Neural progenitor cell (in vitro differentiated cells): ENCODE measurements at regions not wholly inside any gene's neighbourhood (a gene's known extent, or its start where the extent isn't known, plus 50 kb on each side); places are given as distances from the start of the nearest gene placed in this dataset.

Experiments used
- DNase-seq: peaks from one replicate; pipeline ENCODE4 v3.0.0-alpha.2; 2016; ENCODE audit warnings: low spot score
- H2AFZ ChIP-seq: fragments of 200-600 bp; sonication (generic); replicated peaks from 2 replicates; pipeline ENCODE4 v1.6.1; 2016; ENCODE audit warnings: antibody characterized with exemption
- H3F3A ChIP-seq: fragments of 200-600 bp; sonication (generic); 2 replicates; pipeline ENCODE4 v1.6.1; 2016; ENCODE audit warnings: antibody characterized with exemption, low read depth
- H3K27ac ChIP-seq: fragments of 200-600 bp; sonication (generic); 2 replicates; pipeline ENCODE4 v1.5.1; 2016; ENCODE audit warnings: mild to moderate bottlenecking
- H3K27me3 ChIP-seq: fragments of 200-600 bp; sonication (generic); 2 replicates; pipeline ENCODE4 v1.6.1; 2016; ENCODE audit warnings: mild to moderate bottlenecking, moderate library complexity
- H3K36me3 ChIP-seq: fragments of 200-600 bp; sonication (generic); 2 replicates; pipeline ENCODE4 v1.5.1; 2016
- H3K4me1 ChIP-seq: fragments of 200-600 bp; sonication (generic); 2 replicates; pipeline ENCODE4 v1.6.1; 2016; ENCODE audit warnings: mixed run types
- H3K4me2 ChIP-seq: fragments of 200-600 bp; sonication (generic); 2 replicates; pipeline ENCODE4 v1.6.1; 2016
- H3K4me3 ChIP-seq: fragments of 200-600 bp; sonication (generic); 2 replicates; pipeline ENCODE4 v1.5.1; 2016
- H3K79me2 ChIP-seq: fragments of 200-600 bp; sonication (generic); 2 replicates; pipeline ENCODE4 v1.6.1; 2016; ENCODE audit warnings: low read depth
- H3K9ac ChIP-seq: fragments of 200-600 bp; sonication (generic); 2 replicates; pipeline ENCODE4 v1.6.1; 2016
- H3K9me3 ChIP-seq: fragments of 200-600 bp; sonication (generic); 2 replicates; pipeline ENCODE4 v1.5.1; 2016; ENCODE audit warnings: low read depth
- H4K20me1 ChIP-seq: fragments of 200-600 bp; sonication (generic); 2 replicates; pipeline ENCODE4 v1.6.1; 2016; ENCODE audit warnings: low read depth
- H3K27ac Mint-ChIP-seq: 3 replicates; pipeline ENCODE4 v1.8.0; 2021; ENCODE audit warnings: mixed read lengths
- H3K27me3 Mint-ChIP-seq: 2 replicates; pipeline ENCODE4 v1.8.0; 2022; ENCODE audit warnings: low read depth, mild to moderate bottlenecking, inconsistent platforms, moderate library complexity, mixed read lengths; ENCODE audit not compliant: insufficient read depth
- H3K36me3 Mint-ChIP-seq: 3 replicates; pipeline ENCODE4 v1.8.0; 2021; ENCODE audit warnings: mixed read lengths
- H3K4me1 Mint-ChIP-seq: 3 replicates; pipeline ENCODE4 v1.8.0; 2021; ENCODE audit warnings: mixed read lengths
- H3K4me3 Mint-ChIP-seq: 3 replicates; pipeline ENCODE4 v1.8.0; 2021; ENCODE audit warnings: mild to moderate bottlenecking, moderate library complexity, mixed read lengths
- H3K9me3 Mint-ChIP-seq: 3 replicates; pipeline ENCODE4 v1.8.0; 2020; ENCODE audit warnings: mixed read lengths
- CTCF ChIP-seq: fragments of 200-600 bp; sonication (generic); IDR thresholded peaks from 2 replicates; pipeline ENCODE4 v1.5.1; 2017; ENCODE audit warnings: antibody characterized with exemption, mild to moderate bottlenecking
- EZH2 ChIP-seq: fragments of 200-600 bp; sonication (generic); IDR thresholded peaks from 2 replicates; pipeline ENCODE4 v1.6.1; 2017; ENCODE audit warnings: antibody characterized with exemption, mild to moderate bottlenecking, moderate library complexity
- EZH2phosphoT487 ChIP-seq: fragments of 200-600 bp; sonication (generic); IDR thresholded peaks from 2 replicates; pipeline ENCODE4 v1.6.1; 2017; ENCODE audit warnings: antibody characterized with exemption

DNA sequence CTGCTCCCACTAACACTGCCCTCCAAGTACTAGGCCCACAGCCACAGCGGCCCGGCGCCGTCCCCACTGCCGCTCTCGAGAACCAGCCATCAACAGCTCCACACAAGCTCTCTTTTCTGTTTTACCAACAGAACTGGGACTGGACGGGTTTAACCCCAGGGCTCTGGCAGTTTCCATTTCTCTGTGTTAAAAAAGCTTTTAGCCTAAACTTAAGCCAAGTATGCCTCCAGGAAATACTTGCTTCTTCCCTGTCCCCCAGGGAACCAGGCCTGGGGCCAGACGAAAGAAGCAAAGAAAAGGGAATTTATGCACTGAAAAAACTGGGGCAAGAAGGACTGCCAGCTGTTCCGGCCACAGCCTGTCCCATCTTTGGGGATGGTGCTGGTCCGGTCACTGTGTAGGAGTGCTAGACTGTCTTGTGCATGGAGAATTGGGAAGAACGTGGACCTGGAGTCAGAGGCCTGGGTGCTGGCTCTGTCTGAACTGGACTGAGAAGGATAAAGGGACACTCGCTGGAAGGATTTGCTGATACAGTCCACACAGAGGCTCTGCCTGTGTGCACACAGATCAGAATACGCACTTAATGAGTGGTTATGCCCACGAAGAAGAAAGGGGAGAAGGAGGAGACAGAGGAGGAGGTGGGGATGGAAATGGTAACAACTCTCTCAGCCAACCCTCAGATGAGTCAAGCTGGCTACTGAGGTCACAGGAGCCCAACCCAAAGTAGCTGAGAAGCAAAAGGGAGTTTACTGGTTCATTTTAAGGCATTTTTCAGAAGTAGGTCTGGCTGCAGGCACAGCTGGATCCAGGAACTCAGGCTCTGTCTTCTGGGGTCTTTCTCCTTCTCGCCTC lies 254.4 kb upstream of the PMEPA1 start:
- H3K27me3 Mint-ChIP-seq, result peaks cover 11% of the 10 kb centered on the region
- Histone ChIP-seq H2AFZ (no peak overlapping the region), H3K4me1 (no peaks in the 10 kb centered on the region), H4K20me1 (no peaks in the 10 kb centered on the region), H3K27me3 (no peaks in the 10 kb centered on the region), H3K4me3 (no peak overlapping the region), H3K79me2 (no peaks in the 10 kb centered on the region), H3K36me3 (no peaks in the 10 kb centered on the region), H3K9ac (no peak overlapping the region), H3K9me3 (no peaks in the 10 kb centered on the region), H3K4me2 (no peak overlapping the region), H3K27ac (no peak overlapping the region), H3F3A (no peaks in the 10 kb centered on the region)
- TF ChIP-seq CTCF, result no peak
- no peak for TF ChIP-seq EZH2phosphoT487
- TF ChIP-seq EZH2, result no peak
- H3K36me3 Mint-ChIP-seq, result no peaks in the 10 kb centered on the region
- no peak for DNase-seq
- H3K9me3 Mint-ChIP-seq, result no peaks in the 10 kb centered on the region
- H3K27ac Mint-ChIP-seq, result no peak overlapping the region
- peaks cover 8% of the 10 kb centered on the region for H3K4me1 Mint-ChIP-seq
- no peak overlapping the region for H3K4me3 Mint-ChIP-seq

DNA sequence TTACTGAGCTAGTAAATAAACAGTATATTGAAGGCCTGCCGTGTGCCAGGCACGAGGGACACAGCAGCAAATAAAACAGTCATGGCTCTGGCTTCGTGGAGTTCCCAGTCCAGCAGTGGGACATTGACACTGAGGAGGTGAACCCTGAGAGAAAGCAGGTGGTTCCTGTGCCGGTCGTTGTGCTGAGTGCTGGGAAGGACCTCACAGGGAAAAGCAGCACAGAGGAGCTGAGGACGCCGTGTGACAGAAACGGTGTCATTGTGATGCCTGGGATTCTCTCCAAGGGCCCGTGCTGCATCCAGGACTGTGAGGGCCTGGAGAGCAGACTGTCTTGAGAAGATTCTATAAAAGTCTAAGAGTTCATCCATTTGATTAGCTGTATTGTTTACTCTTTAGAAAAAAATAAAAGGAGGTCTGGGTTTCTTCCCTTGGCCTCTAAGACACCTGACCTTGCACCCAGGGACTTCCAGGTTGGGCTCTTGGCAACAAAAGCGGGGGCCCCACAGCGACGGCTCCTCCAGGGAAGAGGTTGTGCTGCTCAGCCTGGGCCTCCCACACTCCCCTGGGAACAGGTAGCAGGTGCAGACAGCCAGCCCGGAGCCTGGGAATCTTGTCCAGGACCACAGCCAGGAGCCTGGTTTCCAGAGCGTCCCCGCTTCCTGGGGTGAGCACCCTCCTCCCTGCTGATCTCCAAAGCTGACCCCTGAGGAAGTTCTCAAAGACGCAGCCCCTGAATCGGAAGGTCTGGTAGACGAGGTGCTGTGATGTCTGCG lies 251.2 kb upstream of the PMEPA1 start:
- Histone ChIP-seq H4K20me1 (no peaks in the 10 kb centered on the region), H3K9me3 (no peaks in the 10 kb centered on the region), H3K4me1 (no peaks in the 10 kb centered on the region), H3K36me3 (no peaks in the 10 kb centered on the region), H3K9ac (no peak overlapping the region), H3K27me3 (no peaks in the 10 kb centered on the region), H3K4me2 (no peak overlapping the region), H3F3A (no peaks in the 10 kb centered on the region), H3K4me3 (no peak overlapping the region), H3K79me2 (no peaks in the 10 kb centered on the region), H2AFZ (no peak overlapping the region), H3K27ac (no peak overlapping the region)
- TF ChIP-seq CTCF (no peak), EZH2phosphoT487 (no peak), EZH2 (no peak)
- no peaks in the 10 kb centered on the region for H3K36me3 Mint-ChIP-seq
- no peak for DNase-seq
- no peak overlapping the region for H3K27ac Mint-ChIP-seq
- peaks cover 21% of the 10 kb centered on the region for H3K4me1 Mint-ChIP-seq
- H3K9me3 Mint-ChIP-seq, result no peaks in the 10 kb centered on the region
- H3K27me3 Mint-ChIP-seq, result peaks cover 11% of the 10 kb centered on the region
- H3K4me3 Mint-ChIP-seq, result no peak overlapping the region

DNA sequence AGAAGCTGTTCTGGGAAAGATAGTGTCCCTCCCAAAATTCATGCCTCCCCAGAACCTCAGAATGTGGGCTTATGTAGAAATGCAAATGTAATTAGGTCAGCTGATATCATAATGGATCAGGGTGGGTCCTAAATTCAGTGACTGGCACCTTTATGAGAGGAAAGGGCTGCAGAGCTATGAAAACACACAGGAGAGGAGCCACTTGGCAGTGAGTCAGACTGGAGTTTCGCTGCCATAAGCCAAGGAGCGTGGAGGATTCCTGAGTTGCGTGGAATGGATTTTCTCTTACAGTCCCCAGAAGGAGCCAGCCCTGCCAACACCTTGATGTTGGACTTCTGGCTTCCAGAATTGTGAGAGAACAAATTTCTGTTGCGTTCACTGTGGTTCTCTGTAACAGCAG lies 249.8 kb upstream of the PMEPA1 start:
- H3K36me3 Mint-ChIP-seq, result no peaks in the 10 kb centered on the region
- no peak overlapping the region for H3K9ac ChIP-seq
- TF ChIP-seq CTCF (no peak), EZH2phosphoT487 (no peak), EZH2 (no peak)
- no peaks in the 10 kb centered on the region for H3K36me3 ChIP-seq
- DNase-seq, result no peak
- no peak overlapping the region for H3K4me3 Mint-ChIP-seq
- H3K27me3 Mint-ChIP-seq, result peaks cover 12% of the 10 kb centered on the region
- no peaks in the 10 kb centered on the region for H3F3A ChIP-seq
- no peaks in the 10 kb centered on the region for H3K9me3 ChIP-seq
- no peak overlapping the region for H3K27ac Mint-ChIP-seq
- H2AFZ ChIP-seq, result no peak overlapping the region
- no peak overlapping the region for H3K27ac ChIP-seq
- H3K4me2 ChIP-seq, result no peak overlapping the region
- no peaks in the 10 kb centered on the region for H3K27me3 ChIP-seq
- no peaks in the 10 kb centered on the region for H4K20me1 ChIP-seq
- peaks cover 8% of the 10 kb centered on the region for H3K9me3 Mint-ChIP-seq
- no peaks in the 10 kb centered on the region for H3K4me1 ChIP-seq
- peaks cover 26% of the 10 kb centered on the region for H3K4me1 Mint-ChIP-seq
- no peaks in the 10 kb centered on the region for H3K79me2 ChIP-seq
- no peak overlapping the region for H3K4me3 ChIP-seq
